ENCODE measurements at regions not wholly inside any gene's neighbourhood (a gene's known extent, or its start where the extent isn't known, plus 50 kb on each side); places are given as distances from the start of the nearest gene placed in this dataset.

DNA sequence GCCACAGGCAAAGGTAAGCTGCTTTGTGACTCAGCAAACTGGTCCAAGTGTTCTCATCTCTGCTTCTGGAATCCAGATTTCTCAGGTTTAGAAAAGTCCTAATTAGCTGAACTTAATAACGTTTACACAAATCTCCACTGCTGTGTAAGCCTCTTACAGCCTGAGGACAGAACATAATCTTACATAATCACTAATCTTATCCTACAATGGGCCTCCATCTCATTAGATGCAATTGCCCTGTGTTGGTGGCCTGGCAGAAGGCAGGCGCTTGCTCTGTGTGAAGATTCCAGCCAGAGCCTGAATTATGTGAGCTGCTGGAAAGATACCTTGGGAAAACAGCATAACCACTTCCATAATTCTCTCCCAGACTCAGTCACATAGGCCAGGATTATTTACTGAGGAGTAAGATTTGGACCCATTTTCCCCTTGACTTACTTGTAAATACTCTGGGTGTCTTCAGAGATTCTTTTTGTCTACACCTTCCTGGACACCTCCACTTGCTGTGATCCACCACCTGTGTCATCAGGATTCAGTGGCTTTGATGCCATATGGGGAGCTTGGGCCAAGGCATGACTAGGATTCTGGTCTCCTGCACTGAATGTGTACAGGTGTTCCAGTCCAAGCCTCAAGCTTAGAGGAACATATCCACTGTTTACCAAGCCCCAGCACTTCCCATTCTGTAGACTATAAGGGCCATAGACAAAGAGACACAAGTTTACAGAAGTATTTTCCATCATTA is 104.4 kb downstream of the C6orf118 start:
- TF ChIP-seq, protein P1, sequence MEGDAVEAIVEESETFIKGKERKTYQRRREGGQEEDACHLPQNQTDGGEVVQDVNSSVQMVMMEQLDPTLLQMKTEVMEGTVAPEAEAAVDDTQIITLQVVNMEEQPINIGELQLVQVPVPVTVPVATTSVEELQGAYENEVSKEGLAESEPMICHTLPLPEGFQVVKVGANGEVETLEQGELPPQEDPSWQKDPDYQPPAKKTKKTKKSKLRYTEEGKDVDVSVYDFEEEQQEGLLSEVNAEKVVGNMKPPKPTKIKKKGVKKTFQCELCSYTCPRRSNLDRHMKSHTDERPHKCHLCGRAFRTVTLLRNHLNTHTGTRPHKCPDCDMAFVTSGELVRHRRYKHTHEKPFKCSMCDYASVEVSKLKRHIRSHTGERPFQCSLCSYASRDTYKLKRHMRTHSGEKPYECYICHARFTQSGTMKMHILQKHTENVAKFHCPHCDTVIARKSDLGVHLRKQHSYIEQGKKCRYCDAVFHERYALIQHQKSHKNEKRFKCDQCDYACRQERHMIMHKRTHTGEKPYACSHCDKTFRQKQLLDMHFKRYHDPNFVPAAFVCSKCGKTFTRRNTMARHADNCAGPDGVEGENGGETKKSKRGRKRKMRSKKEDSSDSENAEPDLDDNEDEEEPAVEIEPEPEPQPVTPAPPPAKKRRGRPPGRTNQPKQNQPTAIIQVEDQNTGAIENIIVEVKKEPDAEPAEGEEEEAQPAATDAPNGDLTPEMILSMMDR (IDR thresholded peaks at IDR 0.05 in 4 of 5, conservative IDR thresholded peaks at IDR 0.05 in 1 of 5): no peak
- no peak for TF ChIP-seq POLR2A (IDR thresholded peaks at IDR 0.05)

Data from gastrocnemius medialis (tissue), 4 donors.